ENCODE measurements at regions not wholly inside any gene's neighbourhood (a gene's known extent, or its start where the extent isn't known, plus 50 kb on each side); places are given as distances from the start of the nearest gene placed in this dataset.

DNA sequence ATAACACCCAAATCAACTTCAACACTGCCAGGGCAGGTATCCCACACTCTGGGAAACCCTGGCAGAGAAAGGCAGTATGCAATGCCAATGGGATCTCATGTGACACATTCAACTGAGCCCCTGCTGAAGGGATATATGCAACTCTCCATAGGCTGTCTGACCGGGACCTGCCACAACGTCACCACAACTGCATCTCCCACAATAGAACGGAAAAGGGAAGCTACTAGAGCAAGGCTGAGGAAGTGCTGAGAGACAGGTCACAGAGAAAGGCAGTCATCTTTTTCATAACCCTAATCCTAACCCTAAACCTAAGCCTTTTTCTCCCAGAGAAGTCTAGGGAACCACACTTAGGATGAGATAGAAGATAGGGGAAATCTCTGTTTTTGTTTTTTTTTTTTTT, 345.9 kb upstream of the CD180 start:
- Mint-ChIP-seq H3K4me3 (no peak overlapping the region), H3K36me3 (ENCODE audit: insufficient read depth in 2 of 2) (no peaks in the 10 kb centered on the region), H3K4me1 (ENCODE audit: low read depth) (peaks cover under 1% of the 10 kb centered on the region), H3K9me3 (no peaks in the 10 kb centered on the region), H3K27me3 (ENCODE audit: low read depth) (no peaks in the 10 kb centered on the region), H3K27ac (no peak overlapping the region)
- no peak for DNase-seq
- ATAC-seq (replicated peaks in 1 of 2): no peak

DNA sequence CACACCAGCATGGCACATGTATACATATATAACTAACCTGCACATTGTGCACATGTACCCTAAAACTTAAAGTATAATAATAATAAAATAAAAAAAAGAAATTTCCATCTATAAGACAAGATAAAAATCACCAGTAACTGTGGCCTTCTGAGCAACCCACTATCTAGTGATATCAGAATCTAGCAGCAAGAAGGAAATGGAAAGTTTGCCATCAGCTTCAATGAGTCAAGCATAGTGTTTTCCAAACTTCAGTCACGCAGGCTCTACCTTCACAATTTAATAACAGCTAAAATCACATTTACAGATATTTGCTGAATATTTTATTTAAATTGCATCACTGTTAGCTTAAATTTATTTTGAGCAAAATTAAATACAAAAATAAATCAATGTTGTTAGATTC, 345.3 kb upstream of the CD180 start:
- H3K27ac Mint-ChIP-seq: no peak overlapping the region
- no peak for DNase-seq
- H3K27me3 Mint-ChIP-seq (ENCODE audit: low read depth): no peaks in the 10 kb centered on the region
- H3K4me3 Mint-ChIP-seq: no peak overlapping the region
- no peaks in the 10 kb centered on the region for H3K36me3 Mint-ChIP-seq (ENCODE audit: insufficient read depth in 2 of 2)
- ATAC-seq (replicated peaks in 1 of 2): no peak
- H3K9me3 Mint-ChIP-seq: no peaks in the 10 kb centered on the region
- H3K4me1 Mint-ChIP-seq (ENCODE audit: low read depth): no peaks in the 10 kb centered on the region

DNA sequence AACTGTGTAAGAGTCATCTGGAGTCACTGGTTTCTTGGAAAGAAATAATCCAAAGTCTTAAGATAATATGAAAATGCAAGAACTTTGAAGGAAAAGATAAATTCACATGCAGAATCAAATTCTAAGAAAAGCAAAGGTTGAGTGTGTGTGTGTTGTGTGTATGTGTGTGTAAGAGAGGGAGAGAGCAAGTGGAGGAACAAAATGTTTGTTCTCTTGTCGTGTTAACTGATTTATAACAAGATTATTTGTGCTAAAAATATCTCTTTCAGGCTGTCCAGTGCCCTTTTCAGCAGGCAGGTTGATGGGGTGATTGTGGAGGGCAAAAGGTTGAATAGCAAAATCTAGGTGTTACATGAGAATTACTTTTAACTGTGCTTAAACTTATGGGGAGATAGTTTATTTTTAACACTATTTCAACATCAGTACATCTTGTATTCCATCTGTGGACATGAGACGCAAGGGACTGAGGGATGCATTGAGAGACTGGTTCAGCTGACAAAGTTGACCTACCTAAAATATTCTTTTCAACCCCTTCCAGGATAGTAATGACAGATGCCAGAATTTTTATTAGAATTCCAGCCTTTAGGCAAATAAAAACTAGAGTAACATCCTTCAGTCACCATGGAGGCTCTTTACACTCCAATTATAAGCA, 342.4 kb upstream of the CD180 start:
- Mint-ChIP-seq H3K4me1 (ENCODE audit: low read depth) (peaks cover 5% of the 10 kb centered on the region), H3K9me3 (no peaks in the 10 kb centered on the region), H3K27me3 (ENCODE audit: low read depth) (no peaks in the 10 kb centered on the region), H3K27ac (no peak overlapping the region), H3K36me3 (ENCODE audit: insufficient read depth in 2 of 2) (no peaks in the 10 kb centered on the region), H3K4me3 (no peak overlapping the region)
- ATAC-seq (replicated peaks in 1 of 2): no peak
- no peak for DNase-seq

DNA sequence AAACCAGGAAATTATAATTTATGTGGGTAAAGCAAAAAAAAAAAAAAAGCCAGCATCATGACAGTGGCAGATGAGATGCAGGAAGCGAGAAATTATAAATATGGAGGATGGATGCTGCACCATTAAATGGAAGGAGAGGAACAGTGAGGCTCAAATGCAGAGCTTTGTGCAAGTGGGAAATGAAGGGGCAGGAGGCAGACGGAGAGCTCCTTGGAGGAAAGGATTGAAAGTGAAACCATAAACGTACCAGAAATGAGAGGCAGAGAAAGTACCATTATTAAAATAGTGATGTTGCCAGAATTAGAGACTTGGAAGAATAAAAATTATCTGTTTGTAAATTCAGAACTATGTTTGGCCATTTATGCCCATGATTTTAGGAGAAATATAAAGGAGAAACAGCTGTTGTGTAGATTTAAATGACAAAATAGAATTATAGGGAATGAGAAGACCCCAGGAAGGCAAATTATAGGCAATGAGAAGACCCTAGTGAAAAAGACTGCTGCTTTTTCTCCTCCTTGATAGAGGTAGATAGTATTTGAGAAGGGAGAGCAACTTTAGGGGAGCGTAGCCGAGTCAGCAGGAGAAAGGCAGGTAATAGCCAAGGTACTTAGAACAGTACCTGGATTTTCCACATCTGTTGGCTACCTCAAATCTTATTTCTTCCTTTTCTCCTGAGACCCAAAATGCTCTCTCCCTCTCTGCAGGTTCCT, 341.0 kb upstream of the CD180 start:
- DNase-seq (no peak), ATAC-seq (replicated peaks in 1 of 2) (no peak)
- Mint-ChIP-seq H3K4me1 (ENCODE audit: low read depth) (peaks cover 5% of the 10 kb centered on the region), H3K4me3 (no peak overlapping the region), H3K27ac (no peak overlapping the region), H3K27me3 (ENCODE audit: low read depth) (no peaks in the 10 kb centered on the region), H3K36me3 (ENCODE audit: insufficient read depth in 2 of 2) (no peaks in the 10 kb centered on the region), H3K9me3 (no peaks in the 10 kb centered on the region)

DNA sequence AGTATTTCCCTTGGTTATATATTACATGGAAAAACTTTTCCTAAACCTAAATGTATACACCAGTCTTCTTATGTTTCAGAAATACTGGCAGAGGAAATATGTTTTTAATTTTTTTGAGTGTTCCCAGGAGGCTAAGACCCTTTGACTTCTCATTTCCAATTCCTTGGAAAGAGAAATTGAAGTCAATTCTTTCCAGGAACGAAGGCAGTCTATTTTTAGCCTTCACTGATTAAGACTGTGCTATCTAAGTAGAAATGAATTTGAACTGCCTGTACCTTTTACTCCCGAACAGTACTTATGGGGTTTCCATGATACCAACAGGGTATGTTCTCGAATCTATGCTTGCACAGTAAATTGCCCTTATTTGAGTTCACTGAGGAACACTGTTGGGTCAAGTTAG, 340.3 kb upstream of the CD180 start:
- Mint-ChIP-seq H3K27me3 (ENCODE audit: low read depth) (no peaks in the 10 kb centered on the region), H3K36me3 (ENCODE audit: insufficient read depth in 2 of 2) (no peaks in the 10 kb centered on the region), H3K4me1 (ENCODE audit: low read depth) (peaks cover 5% of the 10 kb centered on the region), H3K4me3 (no peak overlapping the region), H3K9me3 (no peaks in the 10 kb centered on the region), H3K27ac (no peak overlapping the region)
- ATAC-seq (replicated peaks in 1 of 2) (no peak), DNase-seq (no peak)

DNA sequence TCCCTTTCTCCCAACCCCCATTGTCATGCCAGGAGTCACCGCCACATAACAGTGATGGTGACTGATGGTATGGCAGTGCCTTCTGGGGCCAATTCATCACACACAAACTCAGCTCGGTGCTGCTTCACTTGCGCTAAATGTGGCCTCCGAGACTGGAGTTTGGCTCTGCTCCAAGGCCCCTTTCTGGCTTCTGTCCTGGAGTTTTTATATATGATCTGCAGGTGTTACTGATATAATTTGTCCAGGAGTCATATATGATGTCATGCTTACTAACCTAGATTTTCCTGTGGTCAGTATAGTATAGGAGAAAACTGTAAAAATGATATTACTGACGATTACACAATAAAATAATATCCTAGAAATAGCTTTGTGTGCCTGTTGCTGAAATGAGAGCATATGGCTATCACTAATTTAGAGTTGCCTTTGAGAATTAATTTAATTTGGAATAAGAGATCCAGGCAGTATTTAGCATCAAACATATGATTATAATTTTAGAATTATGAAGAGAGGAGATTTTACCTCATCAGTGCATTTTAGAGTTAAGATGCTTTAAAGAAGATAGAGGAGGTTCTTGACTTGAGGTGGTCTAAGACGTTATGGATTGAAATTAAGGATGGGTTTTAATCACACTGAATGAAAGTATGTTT, 334.1 kb upstream of the CD180 start:
- peaks cover 0 to 1% of the 10 kb centered on the region in 2 donors for H3K9me3 Mint-ChIP-seq
- no peak overlapping the region for H3K4me3 Mint-ChIP-seq
- no peaks in the 10 kb centered on the region for H3K27me3 Mint-ChIP-seq (ENCODE audit: low read depth)
- DNase-seq (no peak), ATAC-seq (replicated peaks in 1 of 2) (no peak)
- peaks cover 0 to 1% of the 10 kb centered on the region in 2 donors for H3K36me3 Mint-ChIP-seq (ENCODE audit: insufficient read depth in 2 of 2)
- no peaks in the 10 kb centered on the region for H3K4me1 Mint-ChIP-seq (ENCODE audit: low read depth)
- no peak overlapping the region for H3K27ac Mint-ChIP-seq

DNA sequence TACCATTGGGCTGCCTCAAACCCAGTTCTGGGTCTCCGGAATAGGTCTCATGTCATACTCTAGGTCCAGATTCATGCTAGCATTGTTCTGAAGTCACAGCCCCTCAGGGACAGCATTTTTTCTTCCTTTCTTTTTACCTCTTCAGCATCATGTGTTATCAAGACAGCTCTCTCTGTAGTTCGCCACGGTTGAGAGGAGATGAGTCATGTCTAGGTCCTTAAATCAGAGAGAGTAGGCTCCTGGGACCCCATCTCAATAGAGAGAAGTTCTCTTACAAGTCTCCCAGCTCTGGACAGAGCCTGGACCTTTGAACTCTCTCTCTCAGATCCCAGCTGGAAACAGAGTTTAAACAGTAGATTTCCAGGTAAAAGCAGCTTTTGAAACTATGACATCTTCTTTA, 332.4 kb upstream of the CD180 start:
- H3K4me1 Mint-ChIP-seq (ENCODE audit: low read depth): no peaks in the 10 kb centered on the region
- no peak for ATAC-seq (replicated peaks in 1 of 2)
- DNase-seq: no peak
- no peaks in the 10 kb centered on the region for H3K27me3 Mint-ChIP-seq (ENCODE audit: low read depth)
- no peak overlapping the region for H3K27ac Mint-ChIP-seq
- peaks cover 0 to 2% of the 10 kb centered on the region in 2 donors for H3K9me3 Mint-ChIP-seq
- H3K36me3 Mint-ChIP-seq (ENCODE audit: insufficient read depth in 2 of 2): peaks cover 0 to 3% of the 10 kb centered on the region in 2 donors
- no peak overlapping the region for H3K4me3 Mint-ChIP-seq

DNA sequence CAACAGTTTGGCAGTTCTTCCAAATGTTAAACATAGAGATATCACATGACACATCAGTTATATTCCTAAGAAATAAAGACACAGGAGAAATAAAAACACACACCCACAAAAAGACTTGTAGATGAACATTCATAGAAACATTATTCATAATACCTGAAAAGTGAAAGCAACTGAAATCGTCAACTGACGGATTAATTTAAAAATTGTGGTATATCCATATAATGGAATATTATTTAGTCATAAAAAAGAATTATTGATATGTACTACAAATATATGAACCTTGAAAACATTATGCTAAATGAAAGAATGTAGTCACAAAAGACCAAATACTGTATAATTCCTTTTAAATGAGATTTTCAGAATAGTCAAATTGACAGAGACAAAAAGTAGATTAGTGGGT, 330.2 kb upstream of the CD180 start:
- Mint-ChIP-seq H3K4me3 (no peak overlapping the region), H3K27ac (no peak overlapping the region), H3K4me1 (ENCODE audit: low read depth) (no peaks in the 10 kb centered on the region), H3K36me3 (ENCODE audit: insufficient read depth in 2 of 2) (peaks cover 0 to 3% of the 10 kb centered on the region in 2 donors), H3K27me3 (ENCODE audit: low read depth) (no peaks in the 10 kb centered on the region), H3K9me3 (peaks cover 0 to 2% of the 10 kb centered on the region in 2 donors)
- ATAC-seq (replicated peaks in 1 of 2) (no peak), DNase-seq (no peak)

DNA sequence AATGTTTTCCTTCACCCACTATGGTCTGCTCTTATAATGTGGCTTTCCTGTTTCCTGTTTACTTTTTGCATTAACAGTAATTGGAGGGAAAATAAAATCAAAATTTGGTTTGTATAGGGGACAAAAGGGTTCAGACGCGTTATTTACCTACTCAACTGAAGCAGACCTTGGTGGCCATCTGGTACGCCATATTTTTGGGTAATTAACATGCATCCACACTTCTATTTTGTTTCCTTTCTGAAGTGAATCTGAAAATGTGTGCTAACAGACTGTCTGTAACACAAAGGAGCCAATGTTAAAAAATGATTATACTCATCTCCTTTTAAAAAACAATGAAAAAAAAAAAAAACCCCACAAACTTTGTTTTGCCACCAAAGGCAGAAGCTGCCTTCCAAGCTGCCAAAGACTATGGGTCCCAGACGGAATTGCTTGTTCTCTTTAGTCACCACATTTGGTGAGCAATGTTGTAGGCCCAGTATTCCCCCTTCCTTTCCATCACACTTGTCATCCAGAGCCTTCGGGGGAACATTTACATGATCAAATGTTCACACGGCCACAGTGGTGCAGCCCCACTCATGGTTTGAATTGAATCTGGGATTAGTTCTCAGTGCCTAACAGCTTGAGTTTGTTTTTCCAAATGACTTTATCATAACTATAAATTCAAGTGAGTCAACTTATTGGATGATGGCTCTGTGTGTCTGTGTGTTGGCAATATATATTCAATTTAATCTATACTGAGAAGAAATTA, 323.7 kb upstream of the CD180 start:
- Mint-ChIP-seq H3K4me3 (no peak overlapping the region), H3K27ac (no peak overlapping the region), H3K27me3 (ENCODE audit: low read depth) (no peaks in the 10 kb centered on the region), H3K4me1 (ENCODE audit: low read depth) (peaks cover 17% of the 10 kb centered on the region), H3K36me3 (ENCODE audit: insufficient read depth in 2 of 2) (no peaks in the 10 kb centered on the region), H3K9me3 (no peaks in the 10 kb centered on the region)
- ATAC-seq (replicated peaks in 1 of 2) (no peak), DNase-seq (no peak)

DNA sequence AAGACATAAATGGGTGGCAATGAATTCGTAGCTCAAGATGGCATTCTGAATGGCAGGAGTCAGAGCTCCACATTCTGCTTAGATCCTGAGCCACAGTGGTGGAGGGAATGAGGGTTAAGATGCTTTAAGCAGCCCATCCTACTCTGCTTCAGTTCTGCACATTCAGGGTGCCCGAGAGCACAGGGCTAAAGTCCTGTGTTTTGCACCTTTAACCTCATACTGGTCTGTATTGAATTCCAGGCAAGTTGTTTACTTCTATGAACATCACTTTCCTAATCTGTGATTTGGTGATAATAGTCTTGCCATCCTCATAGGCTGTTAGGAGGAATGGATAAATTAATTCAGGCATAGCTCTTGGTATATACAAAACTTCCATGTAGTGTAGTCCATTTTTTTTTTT, 321.6 kb upstream of the CD180 start:
- H3K9me3 Mint-ChIP-seq: no peaks in the 10 kb centered on the region
- no peak for ATAC-seq (replicated peaks in 1 of 2)
- no peak overlapping the region for H3K4me3 Mint-ChIP-seq
- H3K27ac Mint-ChIP-seq: no peak overlapping the region
- H3K36me3 Mint-ChIP-seq (ENCODE audit: insufficient read depth in 2 of 2): no peaks in the 10 kb centered on the region
- DNase-seq: no peak
- no peaks in the 10 kb centered on the region for H3K27me3 Mint-ChIP-seq (ENCODE audit: low read depth)
- peaks cover 38% of the 10 kb centered on the region for H3K4me1 Mint-ChIP-seq (ENCODE audit: low read depth)

DNA sequence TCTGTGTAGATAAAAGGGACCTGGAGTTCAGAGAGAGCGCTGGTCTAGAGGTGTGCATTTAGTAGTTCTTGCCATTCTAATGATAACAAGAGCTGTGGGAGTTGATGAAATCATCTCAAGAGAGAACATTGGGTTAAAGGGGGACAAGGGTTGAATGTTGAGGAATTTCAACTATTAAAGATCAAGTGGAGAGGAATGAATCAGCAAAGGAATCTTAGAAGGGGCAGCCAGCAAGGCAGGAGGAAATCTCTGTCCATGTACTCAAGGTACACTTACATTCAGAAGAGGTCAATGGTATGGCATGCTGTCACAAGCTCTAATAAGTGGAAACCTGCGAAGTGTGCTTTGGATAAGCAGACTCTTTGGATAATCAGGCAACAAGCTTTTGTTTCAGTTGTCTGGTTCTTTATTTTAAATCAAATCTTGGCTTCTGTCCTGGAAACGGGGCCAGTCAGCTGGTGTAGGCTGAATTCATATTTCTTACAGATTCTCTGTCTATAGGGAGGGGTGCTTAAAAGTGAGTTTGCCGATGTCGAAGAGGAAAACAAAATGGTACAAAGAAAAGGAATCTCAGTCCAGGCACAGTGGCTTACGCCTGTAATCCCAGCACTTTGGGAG, 320.5 kb upstream of the CD180 start:
- H3K27me3 Mint-ChIP-seq (ENCODE audit: low read depth): no peaks in the 10 kb centered on the region
- no peaks in the 10 kb centered on the region for H3K9me3 Mint-ChIP-seq
- DNase-seq: no peak
- ATAC-seq (replicated peaks in 1 of 2): no peak
- peaks cover 39% of the 10 kb centered on the region for H3K4me1 Mint-ChIP-seq (ENCODE audit: low read depth)
- no peak overlapping the region for H3K4me3 Mint-ChIP-seq
- no peaks in the 10 kb centered on the region for H3K36me3 Mint-ChIP-seq (ENCODE audit: insufficient read depth in 2 of 2)
- no peak overlapping the region for H3K27ac Mint-ChIP-seq

DNA sequence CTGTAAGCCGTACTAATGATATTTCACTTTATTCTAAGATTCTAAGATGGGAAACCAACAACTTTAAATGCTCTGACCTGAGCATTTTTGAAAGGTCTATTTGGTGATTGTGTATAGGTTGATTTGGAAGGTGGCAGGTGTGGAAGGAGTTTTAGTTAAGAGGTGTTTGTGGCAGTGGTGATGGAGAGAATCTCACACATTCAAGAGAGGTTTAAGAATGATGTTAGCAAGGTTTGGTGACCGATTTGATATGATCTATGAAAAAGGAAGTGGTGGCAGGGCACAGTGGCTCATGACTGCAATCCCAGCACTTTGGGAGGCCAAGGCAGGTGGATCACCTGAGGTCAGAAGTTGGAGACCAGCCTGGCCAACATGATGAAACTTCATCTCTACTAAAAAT, 319.2 kb upstream of the CD180 start:
- ATAC-seq (replicated peaks in 1 of 2) (peak in 1 of 2 donors; percentile 27), DNase-seq (no peak)
- H3K4me3 Mint-ChIP-seq: peak overlapping the region; percentile 0 to 17
- H3K27me3 Mint-ChIP-seq (ENCODE audit: low read depth): no peaks in the 10 kb centered on the region
- no peaks in the 10 kb centered on the region for H3K9me3 Mint-ChIP-seq
- peak overlapping the region; percentile 3 for H3K27ac Mint-ChIP-seq
- peaks cover 39% of the 10 kb centered on the region for H3K4me1 Mint-ChIP-seq (ENCODE audit: low read depth)
- no peaks in the 10 kb centered on the region for H3K36me3 Mint-ChIP-seq (ENCODE audit: insufficient read depth in 2 of 2)

Measured in activated T-cell treated with anti-CD3 and anti-CD28 coated beads, Interleukin-2, amount 50 U/mL, for 72 hours (primary cell).